ENCODE measurements at regions not wholly inside any gene's neighbourhood (a gene's known extent, or its start where the extent isn't known, plus 50 kb on each side); places are given as distances from the start of the nearest gene placed in this dataset.

GRCh38 chr5:63125392-63125791, 546.8 kb downstream of the LRRC70 start:
- Histone ChIP-seq H3K27ac (ENCODE audit: low read depth, low read length) (no peak overlapping the region), H3K23me2 (ENCODE audit: low read depth, low read length) (no peaks in the 10 kb centered on the region), H2BK12ac (ENCODE audit: low read depth, low read length) (no peak overlapping the region), H3K23ac (ENCODE audit: insufficient read length) (no peak overlapping the region), H2BK20ac (ENCODE audit: low read length) (no peak overlapping the region), H3K4me2 (ENCODE audit: insufficient read depth in 1 of 2, low read depth in 2 of 2, low read length in 2 of 2) (no peak overlapping the region), H3K56ac (replicated peaks; ENCODE audit: insufficient read length, low read depth, low read length) (no peak overlapping the region), H3K4me3 (ENCODE audit: extremely low read depth in 1 of 4, insufficient read depth in 2 of 4, low read depth in 3 of 4, low read length in 4 of 4) (no peak overlapping the region), H3K79me2 (ENCODE audit: control insufficient read depth in 1 of 2, insufficient read depth in 2 of 2, low read length in 2 of 2) (no peaks in the 10 kb centered on the region), H2BK120ac (replicated peaks; ENCODE audit: low read depth, low read length) (no peak overlapping the region), H3K36me3 (ENCODE audit: control insufficient read depth in 2 of 4, insufficient read depth in 4 of 4, low read length in 3 of 4) (no peaks in the 10 kb centered on the region), H2AK5ac (ENCODE audit: low read depth, low read length) (no peak overlapping the region), H3K27me3 (replicated peaks in 1 of 4; ENCODE audit: control insufficient read depth in 3 of 4, extremely low read depth in 1 of 4, insufficient read depth in 3 of 4, low read length in 3 of 4) (no peaks in the 10 kb centered on the region), H2BK5ac (ENCODE audit: low read depth, low read length) (no peak overlapping the region), H3K4me1 (replicated peaks in 1 of 4; ENCODE audit: control insufficient read depth in 3 of 4, insufficient read depth in 4 of 4, low read length in 3 of 4) (no peaks in the 10 kb centered on the region; a peak in 1 of 7 replicates), H3K79me1 (ENCODE audit: low read depth, low read length) (no peaks in the 10 kb centered on the region), H4K5ac (ENCODE audit: insufficient read length, low read depth, low read length) (no peak overlapping the region), H3K4ac (replicated peaks; ENCODE audit: insufficient read length, low read depth, low read length) (no peak overlapping the region), H4K20me1 (replicated peaks in 1 of 2; ENCODE audit: control insufficient read depth in 1 of 2, insufficient read depth in 2 of 2, low read length in 2 of 2) (no peaks in the 10 kb centered on the region), H2BK15ac (ENCODE audit: low read length) (no peak overlapping the region), H3K18ac (ENCODE audit: extremely low read depth, low read length) (no peak overlapping the region), H3K9me3 (ENCODE audit: insufficient read depth in 2 of 2, low read depth in 1 of 2, low read length in 1 of 2) (no peaks in the 10 kb centered on the region), H3K14ac (ENCODE audit: insufficient read length) (no peak overlapping the region), H3K9ac (replicated peaks in 1 of 4; ENCODE audit: extremely low read depth in 1 of 4, low read depth in 3 of 4, low read length in 3 of 4) (no peak overlapping the region), H4K8ac (ENCODE audit: extremely low read depth, insufficient read depth, low read length) (no peak overlapping the region), H2AFZ (ENCODE audit: low read length) (no peak overlapping the region), H4K91ac (replicated peaks; ENCODE audit: insufficient read length, low read length) (no peak overlapping the region)
- FAIRE-seq, result no peak
- no peak for DNase-seq (ENCODE audit: low read depth in 1 of 2, low spot score in 2 of 2)
- ChIA-PET CTCF (ENCODE audit: partially characterized antibody) (interaction anchor here (0.6 to 2.7 kb wide), 15 partner anchors 9 to 263 kb away, joined by 3 to 12 read pairs (median 4); no protein-coding TSS in a partner anchor), POLR2A (ENCODE audit: partially characterized antibody) (interaction anchor here (0.6 kb wide), 1 partner anchor 276 kb away, joined by 3 read pairs; no protein-coding TSS in a partner anchor)
- TF ChIP-seq E2F6 (IDR thresholded peaks at IDR 0.05) (no peak), NRF1 (IDR thresholded peaks at IDR 0.05; ENCODE audit: low read depth, low read length) (no peak), SUZ12 (IDR thresholded peaks at IDR 0.05; ENCODE audit: low read length) (no peak), SP4 (IDR thresholded peaks at IDR 0.05; ENCODE audit: low read length) (no peak), RXRA (IDR thresholded peaks at IDR 0.05; ENCODE audit: insufficient read depth, low read depth, low read length) (no peak), JUND (IDR thresholded peaks at IDR 0.05; ENCODE audit: low read length) (no peak), TBP (IDR thresholded peaks at IDR 0.05; ENCODE audit: low read depth, low read length) (no peak), GABPA (IDR thresholded peaks at IDR 0.05; ENCODE audit: borderline replicate concordance, insufficient read depth, low read length) (no peak), ATF3 (IDR thresholded peaks at IDR 0.05; ENCODE audit: insufficient read depth, low read depth, low read length) (no peak), TAF1 (IDR thresholded peaks at IDR 0.05; ENCODE audit: low read depth, low read length) (no peak), BACH1 (IDR thresholded peaks at IDR 0.05; ENCODE audit: low read length) (no peak), SP2 (IDR thresholded peaks at IDR 0.05; ENCODE audit: low read length) (no peak), EGR1 (IDR thresholded peaks at IDR 0.05; ENCODE audit: borderline replicate concordance, low read depth, low read length) (no peak), EZH2 (IDR thresholded peaks at IDR 0.05; ENCODE audit: low read depth, low read length, severe bottlenecking) (no peak)

Data from H1 (cell line).